Right forelimb (tissue), 1 donor: ENCODE measurements at regions not wholly inside any gene's neighbourhood (a gene's known extent, or its start where the extent isn't known, plus 50 kb on each side); places are given as distances from the start of the nearest gene placed in this dataset.
"Not testable (repeated sequence)": the region's sequence is repeated elsewhere in the genome, so short reads cannot be mapped to it uniquely, and the experiment has no call there.

Source experiments
- DNase-seq: peaks from one replicate; pipeline ENCODE4 v3.0.0-alpha.2; 2018

DNA sequence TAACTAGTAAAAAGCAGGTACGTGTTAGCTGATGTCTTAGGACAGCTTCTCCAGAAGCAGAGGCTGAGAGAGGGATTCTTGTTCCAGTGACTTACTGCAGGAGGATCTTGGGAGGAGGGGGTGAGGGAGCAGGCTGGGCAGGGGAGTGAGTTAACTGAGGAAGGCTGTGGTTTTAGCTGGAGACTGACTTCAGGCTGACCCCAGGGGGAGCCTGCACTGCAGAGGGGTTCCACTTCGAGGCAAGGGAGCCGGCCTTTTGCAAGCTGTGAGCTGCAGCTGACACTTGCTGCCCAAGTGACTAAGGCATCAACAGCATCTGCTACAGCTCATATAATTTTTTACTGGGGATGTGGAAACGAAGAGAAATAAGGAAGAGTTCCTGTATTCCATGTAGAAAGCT lies 50.4 kb upstream of the SOD1 start:
- no peak for DNase-seq

DNA sequence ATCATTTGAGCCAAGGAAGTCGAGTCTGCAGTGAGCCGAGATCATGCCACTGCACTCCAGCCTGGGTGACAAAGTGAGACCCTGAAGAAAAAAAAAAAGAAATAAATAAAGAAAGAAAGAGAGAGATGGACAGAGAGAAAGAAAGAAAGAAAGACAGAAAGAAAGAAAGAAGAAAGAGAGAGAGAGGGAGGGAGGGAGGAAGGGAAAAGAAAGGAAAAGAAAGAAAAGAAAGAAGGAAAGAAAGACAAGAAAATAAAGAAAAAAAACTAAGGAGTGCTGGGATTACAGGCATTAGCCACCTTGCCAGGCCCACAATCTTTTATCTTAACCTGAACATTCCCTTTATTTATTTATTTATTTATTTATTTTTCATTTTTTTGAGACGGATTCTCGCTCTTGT lies 51.7 kb upstream of the SOD1 start:
- DNase-seq = no peak

- DNase-seq = no peak
Measured at GRCh38 chr21:31606081-31606874, 53.2 kb upstream of the SOD1 start.

GRCh38 chr21:31604591-31605190 lies 54.8 kb upstream of the SOD1 start:
- peak; percentile 75 for DNase-seq

GRCh38 chr21:31599563-31599962 lies 59.9 kb upstream of the SOD1 start:
- no peak for DNase-seq

DNA sequence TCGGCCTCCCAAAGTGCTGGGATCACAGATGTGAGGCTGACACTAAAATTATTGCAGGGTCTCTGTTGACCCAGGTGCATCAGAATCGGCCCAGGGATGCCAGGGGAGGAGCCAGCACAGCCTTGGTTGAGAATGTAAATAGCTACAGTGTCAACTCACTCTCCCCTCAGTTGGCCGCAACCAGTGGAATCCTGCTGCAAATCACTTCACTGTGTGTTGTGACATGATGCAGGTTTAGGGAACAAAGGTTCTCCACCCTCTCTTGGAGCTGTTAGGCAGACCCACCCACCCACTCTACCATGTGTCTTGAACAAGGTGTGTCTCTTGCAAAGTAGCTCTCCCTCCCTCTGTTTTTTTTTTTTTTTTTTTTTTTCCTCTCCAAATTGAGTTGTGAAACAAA lies 60.5 kb upstream of the SOD1 start:
- no peak for DNase-seq

GRCh38 chr21:31597683-31598082 lies 61.8 kb upstream of the SOD1 start:
- no peak for DNase-seq

- DNase-seq = no peak
Measured at GRCh38 chr21:31596055-31596454, 63.4 kb upstream of the SOD1 start.

GRCh38 chr21:31594726-31595125 lies 64.8 kb upstream of the SOD1 start:
- no peak for DNase-seq

DNA sequence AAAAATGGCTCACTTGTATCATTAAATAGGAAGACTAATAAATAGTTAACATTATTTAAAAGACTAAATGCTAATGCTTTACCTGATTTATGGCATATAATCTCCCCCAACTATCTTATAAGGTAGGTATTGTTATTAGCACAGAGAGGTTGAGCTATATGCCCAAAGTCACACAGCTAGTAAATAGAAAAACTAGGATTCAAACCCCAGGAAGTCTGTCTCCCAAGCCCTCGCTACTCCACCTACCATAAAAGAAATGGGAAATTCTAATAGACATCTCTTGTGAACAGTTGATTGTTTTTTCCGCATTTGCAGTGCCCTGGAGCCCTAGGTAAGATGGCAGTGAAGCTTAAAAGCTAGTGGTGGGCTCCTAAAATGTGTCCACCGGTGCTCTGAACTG lies 65.2 kb upstream of the SOD1 start:
- no peak for DNase-seq

- DNase-seq = no peak
Measured at GRCh38 chr21:31592963-31593560, 66.4 kb upstream of the SOD1 start.

GRCh38 chr21:31592516-31592915 lies 67.0 kb upstream of the SOD1 start:
- DNase-seq = no peak

GRCh38 chr21:31589820-31590219 lies 69.7 kb upstream of the SOD1 start:
- DNase-seq = no peak

DNA sequence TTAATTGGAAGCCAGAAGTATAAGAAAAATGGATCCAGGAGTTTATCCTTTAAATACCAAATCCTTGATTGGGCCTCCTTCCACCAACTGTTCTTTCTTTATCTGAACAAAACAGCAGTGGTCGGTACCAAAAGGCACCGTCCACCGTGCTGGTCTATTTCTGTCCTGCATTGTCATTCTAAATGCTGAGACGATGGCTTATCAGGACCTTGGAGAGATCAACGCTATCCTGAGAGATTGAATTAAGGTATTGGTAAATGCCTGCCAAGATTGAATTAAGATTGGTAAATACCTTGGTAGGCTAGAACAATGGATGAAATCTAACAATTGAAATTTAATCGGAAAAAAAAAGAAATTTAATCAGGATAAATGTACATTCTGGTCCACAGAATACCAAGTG lies 73.4 kb upstream of the SOD1 start:
- no peak for DNase-seq

GRCh38 chr21:31583937-31584336 lies 75.6 kb upstream of the SOD1 start:
- DNase-seq = not testable (repeated sequence)

DNA sequence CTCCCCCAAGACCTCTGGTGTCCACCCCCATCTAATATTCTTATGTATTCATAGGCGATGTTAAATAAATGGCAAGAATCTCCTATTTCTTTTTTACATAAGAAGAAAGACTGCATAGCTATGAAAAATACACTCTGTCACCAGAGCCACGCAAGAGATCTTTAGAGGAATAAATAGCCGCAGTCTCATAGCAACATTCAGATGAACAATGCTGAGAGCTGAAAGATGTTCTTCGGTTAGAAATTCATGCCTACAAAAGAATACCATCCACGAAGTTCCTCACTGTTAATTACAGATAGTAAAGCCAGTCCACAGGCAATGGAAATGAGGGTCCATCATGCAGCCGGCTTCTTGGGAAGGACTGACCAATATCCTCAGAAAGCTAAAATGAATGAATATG lies 76.0 kb upstream of the SOD1 start:
- DNase-seq = no peak

DNA sequence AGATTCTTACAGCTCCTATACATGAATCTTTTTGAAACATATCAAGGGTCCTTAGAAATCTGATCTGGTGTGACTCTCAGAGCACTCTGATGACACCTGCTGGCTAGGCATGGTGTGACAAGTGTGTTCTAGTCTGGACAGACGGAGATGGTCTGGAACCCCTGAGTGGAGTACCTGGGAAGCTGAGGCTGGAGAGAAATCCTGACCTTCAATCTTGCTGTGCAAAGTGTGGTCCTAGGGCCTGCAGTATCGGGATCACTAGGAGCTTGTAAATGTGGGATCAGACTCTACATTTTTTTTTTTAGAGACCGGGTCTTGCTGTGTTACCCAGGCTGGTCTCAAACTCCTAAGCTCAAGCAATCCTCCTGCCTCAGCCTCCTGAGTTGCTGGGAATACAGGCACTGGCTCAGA lies 78.6 kb upstream of the SOD1 start:
- peak; percentile 84 for DNase-seq

DNA sequence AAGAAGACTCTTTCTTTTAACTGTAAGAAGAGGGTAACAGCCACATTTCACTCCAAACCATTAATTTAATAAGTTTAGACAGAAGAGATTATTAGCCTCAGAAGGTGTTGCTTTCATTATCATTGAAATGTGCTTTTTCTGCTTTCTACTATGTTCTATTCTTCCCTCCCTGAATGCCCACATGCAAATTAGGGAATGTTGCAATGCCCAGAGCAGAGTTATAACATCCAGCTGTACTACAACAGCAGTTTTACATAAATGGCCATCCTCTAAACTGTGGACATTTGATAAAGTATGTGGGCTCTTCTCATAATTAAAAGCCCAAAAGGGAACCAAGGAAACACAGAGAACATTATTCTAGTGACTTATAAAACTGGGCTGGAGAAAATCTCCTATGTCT lies 82.2 kb upstream of the SOD1 start:
- DNase-seq = no peak

DNA sequence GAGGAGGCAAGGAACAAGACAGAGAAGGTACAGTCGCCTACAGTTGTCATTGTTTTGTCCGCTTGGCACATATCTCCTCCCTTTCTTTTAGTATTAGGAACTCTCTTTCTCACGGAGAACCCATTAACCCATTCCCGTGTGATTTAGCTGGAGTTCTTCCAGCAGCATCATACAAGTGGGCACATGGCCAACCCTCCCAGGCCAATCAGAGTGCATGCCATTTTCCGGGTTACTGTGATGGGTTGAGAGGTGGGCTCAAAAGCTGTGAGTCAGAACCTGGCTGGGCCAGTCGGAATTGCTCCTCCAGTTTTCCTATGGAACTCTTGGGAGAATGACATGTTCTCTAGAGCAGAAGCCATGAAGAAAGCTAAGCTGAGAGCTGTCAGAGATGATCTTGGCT lies 83.1 kb upstream of the SOD1 start:
- DNase-seq = no peak

DNA sequence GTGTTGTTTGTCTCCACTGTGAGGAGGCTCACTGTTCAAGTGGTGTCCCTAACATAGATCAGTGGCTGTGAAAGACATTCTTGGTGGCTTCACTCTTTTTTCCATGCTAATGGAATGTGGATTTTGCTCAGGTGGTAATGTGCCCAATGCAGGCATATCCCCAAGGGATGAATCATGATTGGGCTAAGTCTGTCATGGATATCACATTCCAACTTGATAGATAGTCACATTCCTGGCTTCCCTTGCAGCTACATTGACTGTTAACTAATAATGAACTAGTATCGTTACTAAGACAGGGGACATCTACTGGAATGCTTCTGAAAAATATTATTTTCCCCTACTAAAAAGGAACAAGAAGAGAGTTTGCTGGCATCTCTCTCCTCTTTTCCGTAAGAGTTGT lies 86.3 kb upstream of the SOD1 start:
- no peak for DNase-seq

GRCh38 chr21:31571879-31572278 lies 87.6 kb upstream of the SOD1 start:
- DNase-seq = no peak

DNA sequence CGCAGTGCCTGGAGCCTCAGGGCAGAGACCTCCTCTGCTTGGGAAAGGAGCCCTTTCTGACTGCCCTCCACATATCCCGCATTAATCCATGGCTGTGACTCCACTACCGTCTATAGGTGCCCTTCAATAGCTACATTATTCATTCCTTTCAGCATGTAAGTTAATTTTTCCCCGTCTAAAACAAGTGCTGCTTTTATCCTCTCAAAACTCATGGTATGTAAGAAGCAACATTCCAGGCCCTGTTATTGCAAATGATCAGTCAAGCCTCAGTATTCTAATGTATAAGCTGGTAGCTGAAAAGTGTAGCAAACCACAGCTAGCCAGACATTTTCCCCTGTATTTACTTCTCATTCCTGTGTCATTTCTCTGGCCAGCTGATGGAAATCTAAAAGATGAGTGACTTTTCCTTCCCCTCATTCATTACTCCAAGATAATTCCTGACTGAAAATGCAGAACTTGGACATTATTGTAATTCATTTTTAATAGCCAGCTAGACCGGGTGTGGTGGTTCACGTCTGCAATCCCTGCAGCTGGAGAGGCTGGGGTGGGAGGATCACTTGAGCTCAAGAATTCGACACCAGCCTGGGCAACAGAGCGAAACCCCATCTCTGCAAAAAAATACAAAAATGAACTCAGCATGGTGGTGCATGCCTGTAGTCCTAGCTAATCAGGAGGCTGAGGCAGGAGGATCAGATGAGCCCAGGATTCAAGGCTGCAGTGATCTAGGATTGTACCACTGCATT lies 88.5 kb upstream of the SOD1 start:
- no peak for DNase-seq

DNA sequence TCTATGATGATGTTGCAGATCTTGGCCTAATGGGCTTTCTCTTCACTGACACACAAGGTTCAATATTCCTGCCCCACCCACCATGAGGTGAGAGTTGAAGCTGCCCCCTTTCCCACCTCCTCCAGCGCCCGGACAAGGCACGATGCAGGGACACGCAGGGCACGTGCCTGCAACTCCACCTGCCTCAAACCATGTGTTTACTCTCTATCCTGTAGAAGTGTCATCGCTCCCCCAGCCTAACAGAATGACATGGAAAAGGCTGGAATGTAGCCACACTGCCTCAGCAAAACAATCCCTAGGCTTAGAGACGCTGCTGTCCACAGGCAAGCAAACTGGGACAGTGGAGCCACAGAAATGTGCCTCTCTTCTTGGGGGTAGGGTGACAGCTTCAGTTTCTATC lies 92.9 kb upstream of the SOD1 start:
- no peak for DNase-seq

DNA sequence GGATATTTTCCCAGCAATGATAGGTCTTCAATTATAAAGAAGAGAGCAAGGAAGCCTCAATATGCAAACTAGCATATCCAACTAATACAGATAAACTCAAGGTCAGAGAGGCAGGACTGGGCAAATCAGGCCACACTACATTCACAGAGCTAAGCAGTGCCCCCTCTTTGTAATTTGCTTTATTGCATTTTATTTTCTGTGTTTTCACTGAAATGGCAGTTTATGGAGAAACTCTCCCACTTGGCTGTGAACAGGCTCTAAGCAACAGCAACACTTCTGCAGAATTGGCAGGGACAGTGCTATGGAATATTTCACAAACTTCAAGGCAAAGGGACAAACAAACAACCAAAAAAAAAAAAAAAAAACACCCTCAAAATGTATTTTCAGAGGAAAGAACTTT lies 93.4 kb upstream of the SOD1 start:
- DNase-seq = no peak
